Kidney capillary endothelial cell (primary cell): ENCODE measurements at regions not wholly inside any gene's neighbourhood (a gene's known extent, or its start where the extent isn't known, plus 50 kb on each side); places are given as distances from the start of the nearest gene placed in this dataset.

Source experiments
- DNase-seq: peaks from one replicate; pipeline ENCODE4 v3.0.0-alpha.2; 2018; ENCODE audit warnings: low spot score

DNA sequence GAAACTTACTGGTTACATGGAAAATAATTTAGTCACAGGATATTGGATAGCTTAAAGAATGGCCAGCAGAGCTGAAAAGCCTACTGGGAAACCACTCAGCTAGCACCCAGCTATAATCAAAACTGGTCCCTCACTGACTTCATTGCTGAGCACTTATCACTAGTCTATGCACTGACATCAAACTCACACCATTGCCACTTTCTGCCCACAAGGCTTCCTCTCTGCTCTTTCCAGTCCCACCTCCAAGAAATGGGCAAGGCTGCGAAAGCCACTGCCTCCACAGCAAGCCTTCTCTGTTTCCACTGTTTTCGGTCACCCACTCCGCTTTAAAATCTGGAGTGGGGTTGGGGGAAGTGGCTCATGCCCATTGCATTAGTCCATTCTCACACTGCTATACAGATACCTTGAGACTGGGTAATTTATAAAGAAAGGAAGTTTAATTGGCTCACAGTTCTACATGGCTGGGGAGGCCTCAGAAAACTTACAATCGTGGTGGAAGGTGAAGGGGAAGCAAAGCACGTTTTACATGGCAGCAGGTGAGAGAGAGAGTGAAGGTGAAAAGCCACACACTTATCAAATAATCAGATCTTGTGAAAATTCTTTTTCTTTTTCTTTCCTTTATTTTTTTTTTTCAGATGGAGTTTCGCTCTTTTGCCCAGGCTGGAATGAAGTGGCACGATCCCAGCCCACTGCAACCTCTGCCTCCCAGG is 77.0 kb upstream of the CERS6 start:
- DNase-seq = no peak

DNA sequence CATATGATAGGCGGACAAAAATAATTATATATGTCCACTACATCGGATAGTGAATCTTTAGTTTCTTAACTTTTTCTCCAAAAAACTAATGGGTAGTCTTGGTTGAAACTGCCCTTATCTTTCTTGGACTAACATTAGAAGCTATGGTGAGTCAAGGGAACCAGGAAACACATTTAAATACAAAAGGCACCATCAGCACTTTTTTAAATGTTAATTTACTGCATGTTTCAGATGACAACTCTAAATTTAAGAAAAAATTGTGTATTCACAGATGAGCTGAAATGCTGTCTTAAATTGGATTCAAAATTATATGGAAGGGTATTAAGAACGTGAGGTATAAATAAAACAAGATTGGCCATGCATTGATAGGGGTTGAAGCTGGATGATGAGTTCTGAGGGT is 75.6 kb upstream of the CERS6 start:
- DNase-seq = no peak

DNA sequence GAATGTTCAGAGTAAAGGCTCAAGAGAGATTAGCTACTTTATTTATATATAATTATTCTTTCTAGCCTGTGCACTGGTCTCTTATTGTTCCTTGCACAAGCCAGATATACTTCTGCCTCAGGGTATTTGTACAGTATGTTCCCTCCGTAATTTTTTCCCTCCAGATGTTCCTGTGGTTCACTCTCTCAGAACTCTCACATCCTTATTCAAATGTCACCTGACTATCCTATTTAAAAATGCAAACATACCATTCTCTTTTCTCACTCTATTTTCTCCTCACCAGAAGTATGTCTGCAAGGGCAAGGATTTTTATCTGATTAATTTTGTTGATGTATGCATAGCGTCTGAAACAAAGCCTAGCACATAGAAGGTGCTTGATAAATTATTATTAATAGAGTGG is 64.0 kb upstream of the CERS6 start:
- DNase-seq = no peak

DNA sequence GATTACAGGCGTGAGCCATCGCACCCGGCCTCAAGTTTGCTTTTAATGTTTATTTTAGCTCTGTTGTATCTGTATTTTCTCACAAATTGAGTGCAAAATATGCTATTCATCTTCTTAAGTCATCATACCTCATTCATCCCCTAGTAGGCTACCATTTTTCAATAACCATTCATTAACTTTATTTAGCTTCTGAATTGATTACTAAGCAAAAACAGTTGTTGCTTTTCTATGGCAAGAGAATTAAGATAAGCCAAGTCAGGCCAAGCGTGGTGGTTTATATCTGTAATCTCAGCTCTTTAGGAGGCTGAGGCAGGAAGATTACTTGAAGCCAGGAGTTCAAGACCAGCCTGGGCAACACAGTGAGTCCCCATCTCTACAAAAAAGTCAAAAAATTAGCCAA is 63.3 kb upstream of the CERS6 start:
- no peak for DNase-seq

DNA sequence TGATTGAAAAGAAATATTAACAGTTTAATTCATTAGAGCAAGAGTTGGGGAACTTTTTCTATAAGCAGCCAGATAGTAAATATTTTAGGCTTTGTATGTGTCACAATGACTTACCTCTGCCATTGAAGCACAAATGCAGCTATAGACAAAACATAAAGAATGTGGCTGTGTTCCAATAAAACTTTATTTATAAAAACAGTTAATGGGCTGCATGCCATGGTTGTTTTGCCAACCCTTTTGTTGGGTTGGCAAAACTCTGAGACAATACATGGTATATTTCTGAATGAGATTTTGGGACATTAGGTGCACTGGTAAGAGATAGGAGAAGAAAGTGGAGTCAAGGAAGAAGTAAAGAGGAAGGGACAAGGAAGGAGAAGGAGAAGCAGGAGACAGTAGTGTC is 61.8 kb upstream of the CERS6 start:
- no peak for DNase-seq

DNA sequence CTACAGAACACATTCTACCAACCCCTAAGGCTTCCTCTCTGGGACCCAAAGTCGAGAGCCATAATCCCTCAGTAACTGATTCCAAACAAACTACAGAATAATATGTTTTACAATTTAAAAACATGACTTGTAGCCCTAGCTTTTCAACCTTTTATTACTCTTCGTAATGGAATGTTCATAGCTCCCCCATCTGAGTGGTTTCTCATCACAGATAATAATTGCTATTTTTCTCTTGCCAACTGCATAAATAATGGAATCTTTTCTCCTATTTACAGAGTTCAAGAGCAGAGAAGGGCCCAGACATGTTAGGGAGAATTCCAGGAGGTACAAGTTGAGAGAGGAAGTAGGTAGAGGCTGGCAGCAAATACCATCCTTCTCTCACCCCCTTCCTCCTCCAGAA is 59.9 kb upstream of the CERS6 start:
- DNase-seq = no peak

DNA sequence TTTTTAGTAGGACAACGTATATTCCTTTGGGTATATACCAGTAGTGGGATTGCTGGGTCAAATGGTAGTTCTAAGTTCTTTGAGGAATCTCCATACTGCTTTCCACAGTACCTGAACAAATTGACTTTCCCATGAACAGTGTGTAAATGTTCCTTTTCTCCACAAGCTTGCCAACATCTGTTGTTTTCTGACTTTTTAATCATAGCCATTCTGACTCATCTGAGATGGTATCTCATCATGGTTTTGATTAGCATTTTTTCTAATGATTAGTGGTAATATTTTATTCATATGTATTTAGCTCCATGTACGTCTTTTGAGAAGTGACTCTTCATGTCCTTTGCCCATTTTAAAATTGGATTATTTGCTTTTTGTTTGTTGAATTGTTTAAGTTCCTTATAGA is 58.4 kb upstream of the CERS6 start:
- DNase-seq = no peak

DNA sequence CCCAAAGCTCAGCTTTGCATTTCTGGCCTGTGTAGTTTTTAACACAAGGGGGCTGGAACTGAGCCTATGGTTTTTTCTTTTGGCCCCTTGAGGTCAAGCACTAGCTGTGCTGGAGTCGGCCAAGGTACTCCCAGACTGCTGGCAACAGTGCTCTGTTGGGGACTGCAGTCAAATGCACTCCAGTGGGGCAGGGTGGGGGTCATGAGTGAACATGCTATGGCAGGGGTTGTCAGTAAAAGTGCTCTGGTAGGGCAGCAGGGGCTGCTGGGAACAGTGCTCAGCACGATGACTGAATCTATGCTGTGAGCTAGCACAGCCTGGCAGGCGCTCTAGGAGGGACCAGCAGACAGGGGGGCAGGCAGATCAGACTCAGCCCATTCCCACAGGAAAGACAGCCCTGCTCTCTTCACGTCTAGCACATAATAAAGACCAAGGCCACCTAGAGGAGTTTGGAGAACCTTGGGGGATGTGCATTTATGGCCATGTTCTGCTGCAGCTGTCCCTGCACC is 55.0 kb upstream of the CERS6 start:
- DNase-seq = no peak

DNA sequence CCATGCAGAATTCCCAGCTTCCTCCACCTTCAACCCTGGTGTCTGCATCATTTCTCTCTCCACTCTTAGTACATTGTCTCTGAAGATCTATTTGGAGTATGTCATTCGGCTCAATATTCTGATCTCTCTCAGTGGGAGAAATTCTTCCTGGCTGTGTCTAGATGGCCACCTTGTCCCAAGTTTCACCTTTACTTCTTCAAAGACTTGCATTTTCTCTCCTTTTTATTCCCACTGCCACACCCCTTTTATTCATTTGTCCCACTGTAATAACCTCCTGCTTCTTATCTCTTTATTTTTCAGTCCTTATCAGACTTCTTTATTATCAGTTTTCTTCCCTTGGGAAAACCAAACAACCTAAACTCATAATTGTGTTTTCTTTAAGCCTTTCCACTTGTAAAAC is 54.3 kb upstream of the CERS6 start:
- no peak for DNase-seq

DNA sequence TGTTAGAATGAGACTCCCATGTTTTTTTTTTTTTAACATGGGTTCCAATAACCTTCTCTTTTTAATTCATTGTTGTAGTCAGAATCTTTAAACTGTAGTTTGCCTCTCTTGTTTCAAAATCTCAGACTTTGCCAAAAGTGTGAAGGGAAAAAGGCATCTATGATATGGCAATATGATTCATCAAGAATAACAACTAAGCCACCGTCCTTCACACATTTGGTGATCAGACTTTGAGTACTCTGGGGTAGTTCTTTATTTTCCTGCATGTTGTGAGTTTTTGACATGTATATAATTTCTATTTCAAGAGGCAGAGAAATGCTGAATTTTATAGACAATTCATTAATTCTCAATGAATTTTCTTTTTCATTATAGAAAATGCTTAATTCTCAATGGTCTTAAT is 53.5 kb upstream of the CERS6 start:
- DNase-seq = no peak

DNA sequence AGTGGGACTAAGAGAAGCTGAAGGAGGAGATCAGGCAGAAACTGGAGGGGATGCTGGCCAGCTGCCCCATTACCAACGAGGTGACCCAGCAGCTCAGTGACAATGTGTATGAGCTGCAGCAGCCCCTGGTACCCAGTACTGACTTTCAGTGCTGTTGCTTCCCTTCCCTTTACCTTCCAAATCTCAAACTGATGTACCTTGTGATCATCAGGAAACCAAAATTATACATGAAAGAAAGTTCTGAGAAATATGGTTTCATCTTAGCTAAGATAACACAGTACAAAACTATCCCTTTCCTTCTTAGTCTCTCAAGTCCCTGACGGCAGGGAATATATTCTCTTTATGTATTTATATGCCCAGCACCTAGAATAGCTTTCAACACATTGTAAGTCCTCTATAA is 52.3 kb upstream of the CERS6 start:
- DNase-seq = no peak

DNA sequence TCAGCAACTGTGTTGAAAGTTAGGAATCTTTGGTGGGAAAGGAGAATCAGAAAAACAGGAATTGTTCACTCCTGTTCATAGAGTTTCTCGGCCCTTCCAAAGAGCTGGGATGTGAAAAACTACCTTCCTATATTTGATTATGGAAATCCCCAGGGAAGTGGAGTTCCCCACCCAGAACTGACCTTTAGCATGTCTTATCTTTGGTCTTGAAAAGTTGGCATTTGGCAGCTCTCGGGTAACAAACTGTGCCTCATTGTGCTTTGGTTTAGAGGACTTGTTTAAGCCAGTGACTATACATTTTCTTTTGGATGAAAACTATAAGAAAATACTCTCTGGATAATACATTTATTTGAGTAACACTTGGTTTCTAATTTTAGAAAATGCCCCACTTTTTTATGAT is 51.3 kb upstream of the CERS6 start:
- no peak for DNase-seq
